ENCODE measurements at regions not wholly inside any gene's neighbourhood (a gene's known extent, or its start where the extent isn't known, plus 50 kb on each side); places are given as distances from the start of the nearest gene placed in this dataset.

DNA sequence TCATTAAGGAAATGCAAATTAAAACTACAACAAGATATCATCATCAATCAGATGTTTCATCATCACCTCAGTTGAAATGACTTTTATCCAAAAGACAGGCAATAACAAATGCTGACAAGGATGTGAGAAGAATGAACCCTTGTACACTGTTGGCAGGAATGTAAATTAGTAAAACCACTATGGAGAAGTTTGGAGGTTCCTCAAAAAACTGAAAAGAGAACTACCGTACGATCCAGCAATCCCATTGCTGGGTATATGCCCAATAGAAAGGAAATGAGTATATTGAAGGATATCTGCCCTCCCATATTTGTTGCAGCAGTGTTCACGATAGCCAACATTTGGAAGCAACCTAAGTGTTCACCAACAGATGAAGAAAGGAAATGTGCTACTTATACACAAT lies 50.6 kb upstream of the STARD8 start:
- H3K4me1 ChIP-seq (ENCODE audit: insufficient read depth, low read length, poor library complexity, severe bottlenecking), result no peaks in the 10 kb centered on the region
- no peak overlapping the region for H3K4me3 ChIP-seq (ENCODE audit: low read depth, low read length, poor library complexity, severe bottlenecking)
- CTCF ChIA-PET, result no interaction called here
- H3K27ac ChIP-seq (ENCODE audit: low read depth, low read length, poor library complexity, severe bottlenecking), result no peak overlapping the region
- no peaks in the 10 kb centered on the region for H3K27me3 ChIP-seq (replicated peaks; ENCODE audit: insufficient read depth, low read depth, low read length, poor library complexity)
- DNase-seq (ENCODE audit: low spot score), result no peak
- no peak for TF ChIP-seq EZH2 (IDR thresholded peaks at IDR 0.05; ENCODE audit: borderline replicate concordance, low read depth, low read length, poor library complexity, severe bottlenecking)
- TF ChIP-seq, protein P1, sequence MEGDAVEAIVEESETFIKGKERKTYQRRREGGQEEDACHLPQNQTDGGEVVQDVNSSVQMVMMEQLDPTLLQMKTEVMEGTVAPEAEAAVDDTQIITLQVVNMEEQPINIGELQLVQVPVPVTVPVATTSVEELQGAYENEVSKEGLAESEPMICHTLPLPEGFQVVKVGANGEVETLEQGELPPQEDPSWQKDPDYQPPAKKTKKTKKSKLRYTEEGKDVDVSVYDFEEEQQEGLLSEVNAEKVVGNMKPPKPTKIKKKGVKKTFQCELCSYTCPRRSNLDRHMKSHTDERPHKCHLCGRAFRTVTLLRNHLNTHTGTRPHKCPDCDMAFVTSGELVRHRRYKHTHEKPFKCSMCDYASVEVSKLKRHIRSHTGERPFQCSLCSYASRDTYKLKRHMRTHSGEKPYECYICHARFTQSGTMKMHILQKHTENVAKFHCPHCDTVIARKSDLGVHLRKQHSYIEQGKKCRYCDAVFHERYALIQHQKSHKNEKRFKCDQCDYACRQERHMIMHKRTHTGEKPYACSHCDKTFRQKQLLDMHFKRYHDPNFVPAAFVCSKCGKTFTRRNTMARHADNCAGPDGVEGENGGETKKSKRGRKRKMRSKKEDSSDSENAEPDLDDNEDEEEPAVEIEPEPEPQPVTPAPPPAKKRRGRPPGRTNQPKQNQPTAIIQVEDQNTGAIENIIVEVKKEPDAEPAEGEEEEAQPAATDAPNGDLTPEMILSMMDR (conservative IDR thresholded peaks at IDR 0.05; ENCODE audit: low read depth, low read length), result no peak
- H3K36me3 ChIP-seq (ENCODE audit: insufficient read depth, low read length, poor library complexity, severe bottlenecking), result no peaks in the 10 kb centered on the region
- intact Hi-C loops (cut with micrococcal nuclease; ENCODE audit: unreplicated experiment), result no loop called here
- no TSS peak for BruUV-seq (replicated peaks)
- POLR2A ChIA-PET (ENCODE audit: low non-redundant PET), result no interaction called here
- peaks cover 6% of the 10 kb centered on the region for H3K9me3 ChIP-seq (ENCODE audit: low read depth, low read length, poor library complexity, severe bottlenecking)

Measured in A673 (cell line).